CMK (cell line): ENCODE measurements at regions not wholly inside any gene's neighbourhood (a gene's known extent, or its start where the extent isn't known, plus 50 kb on each side); places are given as distances from the start of the nearest gene placed in this dataset.
A peak's percentile ranks its signal among the peaks of the same experiment; 100 is the strongest.
"Not testable (repeated sequence)": the region's sequence is repeated elsewhere in the genome, so short reads cannot be mapped to it uniquely, and the experiment has no call there.

Experiments used
- DNase-seq: peaks from one replicate; pipeline ENCODE4 v3.0.0-alpha.2; 2010; ENCODE audit warnings: low read depth

DNA sequence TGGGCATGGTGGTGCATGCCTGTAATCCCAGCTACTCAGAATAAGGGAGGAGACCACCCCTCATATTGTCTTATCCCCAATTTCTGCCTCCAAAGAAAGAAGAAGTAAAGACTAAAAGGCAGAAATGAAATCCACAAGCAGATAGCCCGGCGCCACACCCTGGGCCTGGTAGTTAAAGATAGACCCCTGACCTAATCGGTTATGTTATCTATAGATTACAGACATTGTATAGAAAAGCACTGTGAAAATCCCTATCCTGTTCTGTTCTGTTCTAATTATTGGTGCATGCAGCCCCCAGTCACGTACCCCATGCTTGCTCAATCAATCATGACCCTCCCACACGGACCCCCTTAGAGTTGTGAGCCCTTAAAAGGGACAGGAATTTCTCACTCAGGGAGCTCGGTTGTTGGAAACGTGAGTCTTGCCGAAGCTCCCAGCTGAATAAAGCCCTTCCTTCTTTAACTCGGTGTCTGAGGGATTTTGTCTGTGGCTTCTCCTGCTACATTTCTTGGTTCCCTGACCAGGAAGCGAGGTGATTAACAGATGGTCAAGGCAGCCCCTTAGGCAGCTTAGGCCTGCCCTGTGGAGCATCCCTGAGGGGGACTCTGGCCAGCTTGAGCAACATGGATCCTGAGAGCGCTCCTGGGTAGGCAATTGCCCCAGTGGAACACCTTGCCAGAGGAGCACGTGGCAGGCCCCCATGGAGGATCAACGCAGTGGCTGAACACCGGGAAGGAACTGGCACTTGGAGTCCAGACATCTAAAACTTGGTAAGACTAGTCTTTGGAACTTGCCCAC lies 188.7 kb upstream of the NDUFV2 start:
- peak; percentile 60 for DNase-seq

DNA sequence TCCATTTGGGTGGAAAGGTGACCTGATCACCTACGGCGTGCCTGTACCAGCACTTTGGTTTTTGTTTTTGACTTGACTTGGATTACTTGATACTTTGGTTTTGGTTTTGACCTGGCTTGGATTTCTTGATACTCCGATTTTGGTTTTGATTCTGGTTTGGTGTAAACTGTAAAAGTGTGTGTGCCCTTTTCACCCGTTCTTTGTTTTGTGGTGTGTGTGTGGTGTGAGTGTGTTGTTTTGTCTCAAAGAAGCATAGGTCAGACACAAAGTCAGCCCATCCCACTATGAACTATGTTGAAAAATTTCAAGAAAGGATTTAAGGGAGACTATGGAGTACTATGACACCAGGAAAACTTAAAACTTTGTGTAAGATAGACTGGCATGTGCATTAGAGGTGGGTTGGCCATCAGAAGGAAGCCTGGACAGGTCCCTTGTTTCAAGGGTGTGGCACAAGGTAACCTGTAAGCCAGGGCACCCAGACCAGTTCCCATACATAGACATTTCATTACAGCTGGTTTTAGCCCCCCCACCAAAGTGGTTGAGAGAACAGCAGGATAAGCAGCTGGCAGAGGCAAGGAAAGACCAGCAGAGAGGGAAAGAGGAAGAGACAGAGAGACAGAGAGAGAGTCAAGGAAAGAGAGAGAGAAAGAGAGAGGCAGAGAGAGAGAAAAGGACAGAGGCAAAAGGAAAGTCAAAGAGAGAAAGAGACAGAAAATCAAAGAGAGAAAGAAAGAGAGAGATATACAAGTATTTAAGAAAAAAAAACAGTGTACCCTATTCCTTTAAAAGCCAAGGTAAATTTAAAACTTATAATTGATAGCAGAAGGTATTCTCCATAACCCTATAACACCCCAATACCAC lies 187.9 kb upstream of the NDUFV2 start:
- not testable (repeated sequence) for DNase-seq

DNA sequence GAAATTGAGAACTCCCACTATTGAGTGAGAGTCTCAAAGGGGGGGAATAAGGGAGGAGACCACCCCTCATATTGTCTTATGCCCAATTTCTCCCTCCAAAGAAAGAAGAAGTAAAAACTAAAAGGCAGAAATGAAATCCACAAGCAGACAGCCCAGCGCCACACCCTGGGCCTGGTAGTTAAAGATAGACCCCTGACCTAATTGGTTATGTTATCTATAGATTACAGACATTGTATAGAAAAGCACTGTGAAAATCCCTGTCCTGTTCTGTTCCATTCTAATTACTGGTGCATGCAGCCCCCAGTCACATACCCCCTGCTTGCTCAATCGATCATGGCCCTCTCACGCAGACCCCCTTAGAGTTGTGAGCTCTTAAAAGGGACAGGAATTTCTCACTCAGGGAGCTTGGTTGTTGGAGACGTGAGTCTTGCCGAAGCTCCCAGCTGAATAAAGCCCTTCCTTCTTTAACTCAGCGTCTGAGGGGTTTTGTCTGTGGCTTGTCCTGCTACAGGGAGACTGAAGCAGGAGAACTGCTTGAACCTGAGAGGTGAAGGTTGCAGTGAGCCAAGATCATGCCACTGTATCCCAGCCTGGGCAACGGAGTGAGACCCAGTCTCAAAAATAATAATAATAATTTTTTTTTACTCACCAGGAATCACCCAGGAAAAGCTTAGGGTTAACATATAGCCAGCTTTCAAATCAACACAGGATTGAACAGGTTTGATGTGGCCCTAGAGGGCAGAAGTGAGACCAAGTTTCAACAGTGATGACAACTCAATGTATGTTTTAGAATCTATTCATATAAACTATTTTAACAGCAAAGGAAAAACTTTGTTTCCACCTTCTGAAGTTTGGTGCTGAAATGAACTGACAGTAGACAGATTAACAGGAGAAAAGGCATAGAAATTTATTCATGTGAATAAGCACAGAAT lies 181.4 kb upstream of the NDUFV2 start:
- DNase-seq: not testable (repeated sequence)

DNA sequence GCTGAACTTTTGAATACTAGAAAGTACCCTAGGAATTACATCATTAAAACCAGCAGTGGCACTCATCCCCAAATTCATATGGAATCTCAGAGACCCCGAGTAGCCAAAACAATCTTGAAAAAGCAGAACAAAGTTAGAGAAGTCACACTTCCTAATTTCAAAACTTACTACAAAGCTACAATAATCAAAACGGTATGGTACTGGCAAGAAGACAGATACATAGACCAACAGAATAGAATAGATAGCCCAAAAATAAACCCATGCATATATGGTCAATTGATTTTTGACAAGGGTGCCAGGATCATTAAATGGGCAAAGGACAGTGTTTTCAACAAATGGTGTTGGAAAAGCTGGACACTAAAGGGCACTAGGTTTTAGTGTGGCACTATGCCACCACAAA lies 176.0 kb upstream of the NDUFV2 start:
- no peak for DNase-seq

DNA sequence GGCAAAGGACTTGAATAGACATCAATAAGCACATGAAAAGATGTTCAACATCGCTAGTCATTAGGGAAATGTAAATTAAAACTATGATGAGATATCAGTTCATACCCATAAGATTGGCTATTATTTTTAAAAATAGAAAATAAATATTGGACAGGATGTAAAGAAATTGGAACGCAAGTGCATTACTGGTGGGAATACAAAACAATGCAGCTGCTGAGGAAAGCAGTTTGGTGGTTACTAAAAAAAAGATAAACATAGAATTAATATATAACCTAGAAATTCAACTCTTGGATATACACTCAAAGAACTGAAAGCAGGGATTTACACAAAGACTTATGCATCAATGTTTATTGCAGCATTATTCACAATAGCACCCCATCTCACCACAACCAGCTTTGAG lies 174.5 kb upstream of the NDUFV2 start:
- DNase-seq: no peak

DNA sequence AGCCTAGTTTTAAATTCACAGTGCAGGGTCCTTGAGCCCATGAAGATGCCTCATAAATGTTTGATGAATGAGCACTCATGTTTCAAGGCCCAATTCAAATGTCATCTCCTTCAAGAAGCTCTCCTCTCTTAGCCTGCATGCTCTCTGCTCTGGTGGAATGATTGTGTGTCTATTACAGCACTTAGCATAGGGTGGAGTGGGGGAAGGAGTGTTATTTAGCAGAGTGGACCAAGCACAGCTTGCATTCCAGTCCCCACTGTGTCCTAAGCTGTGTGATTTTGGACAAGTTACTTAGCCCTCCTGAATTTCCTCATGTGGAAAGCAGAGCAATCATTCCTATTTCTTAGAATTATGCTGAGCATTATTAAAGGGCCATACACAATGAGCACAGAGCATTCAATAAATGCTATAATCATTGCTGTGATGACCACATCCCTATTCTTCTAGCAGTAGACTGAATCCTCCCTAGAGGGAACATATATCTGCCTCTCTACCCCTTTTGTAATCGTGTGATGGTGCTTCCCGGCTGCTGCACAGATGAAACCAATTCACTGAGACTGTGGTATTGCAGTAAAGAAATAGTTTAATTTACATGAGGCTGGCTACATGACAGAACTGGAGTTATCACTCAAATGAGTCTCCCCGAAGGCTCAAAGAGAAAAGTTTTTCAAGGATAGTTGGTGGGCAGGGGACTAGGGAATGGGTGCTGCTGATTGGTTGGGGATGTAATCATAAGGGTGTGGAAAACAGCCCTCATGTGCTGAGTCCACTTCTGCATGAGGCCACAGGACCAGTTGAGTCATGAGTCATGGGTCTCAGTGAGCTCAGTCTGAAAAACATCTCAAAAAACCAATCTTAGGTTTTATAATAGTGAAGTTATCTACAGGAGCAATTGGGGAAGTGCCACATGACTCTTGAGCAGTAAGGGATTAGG lies 173.4 kb upstream of the NDUFV2 start:
- DNase-seq: no peak

DNA sequence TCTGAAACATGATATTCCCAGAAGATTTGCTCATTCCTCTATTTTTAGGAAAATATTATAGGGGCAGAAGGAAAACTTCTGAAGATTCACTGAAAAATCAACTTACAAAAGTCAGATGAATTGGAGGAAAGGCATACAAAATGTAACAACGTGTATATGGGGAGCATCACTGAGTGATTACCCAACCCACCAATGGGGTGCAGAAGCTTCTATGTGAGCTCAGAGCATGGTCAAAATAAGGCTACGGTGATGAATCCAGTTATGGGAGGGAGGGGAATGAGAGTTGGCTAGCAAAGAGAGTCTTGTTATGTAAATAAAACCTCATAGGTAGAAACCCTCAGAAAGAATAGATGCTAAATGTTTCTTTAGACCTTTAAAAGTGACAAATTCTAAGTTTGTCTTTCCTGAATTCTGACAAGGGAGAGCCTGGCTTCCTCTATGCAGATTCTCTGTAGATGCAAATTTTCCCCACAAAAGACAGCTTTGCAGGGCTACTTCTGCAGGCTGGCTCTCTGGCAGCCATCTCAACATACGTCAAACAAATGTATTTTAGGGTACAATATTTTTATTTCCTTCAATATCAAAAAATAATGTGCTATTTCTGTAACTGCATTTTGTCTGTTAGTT lies 171.4 kb upstream of the NDUFV2 start:
- no peak for DNase-seq

DNA sequence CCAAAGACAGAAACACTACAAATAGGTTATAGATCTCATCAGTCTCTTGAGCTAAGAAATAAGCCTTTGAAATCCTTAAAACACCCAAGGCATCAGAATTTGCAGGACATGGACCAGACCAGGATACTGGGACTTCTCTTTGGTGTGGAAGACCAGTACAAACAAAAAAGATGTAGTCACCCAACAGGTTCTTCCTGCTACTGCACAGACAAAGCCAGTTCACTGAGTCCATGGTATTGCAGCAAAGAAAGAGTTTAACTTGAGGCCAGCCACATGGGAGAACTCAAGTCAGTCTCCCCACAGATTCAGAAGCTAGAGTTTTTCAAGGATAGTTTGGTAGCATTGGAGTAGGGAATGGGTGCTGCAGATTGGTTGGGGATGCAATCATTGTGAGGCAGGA lies 169.6 kb upstream of the NDUFV2 start:
- DNase-seq: no peak

DNA sequence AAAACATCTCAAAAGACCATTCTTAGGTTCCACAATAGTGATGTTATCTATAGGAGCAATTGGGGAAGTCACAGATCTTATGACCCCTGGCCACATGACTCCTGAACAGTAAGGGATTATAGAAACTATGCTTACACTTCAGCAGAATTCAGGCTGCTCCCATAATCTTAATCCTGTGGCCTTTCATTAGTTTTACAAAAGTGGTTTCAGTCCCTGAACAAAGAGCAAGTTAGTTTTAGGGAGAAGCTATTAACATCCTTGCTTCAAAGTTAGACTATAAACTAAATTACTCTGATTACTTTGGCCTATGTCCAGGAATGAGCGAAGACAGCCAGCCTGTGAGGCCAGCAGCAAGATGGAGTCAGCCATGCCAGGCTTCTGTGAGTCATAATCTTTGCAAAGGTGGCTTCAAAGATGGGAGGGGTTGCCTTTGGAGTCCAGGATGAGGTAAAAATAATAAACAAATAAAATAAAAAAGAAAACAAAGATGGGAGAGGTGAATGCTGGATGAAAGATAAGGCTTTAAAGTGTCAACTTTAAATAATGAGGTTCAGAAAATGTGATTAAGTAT lies 168.7 kb upstream of the NDUFV2 start:
- DNase-seq: no peak

DNA sequence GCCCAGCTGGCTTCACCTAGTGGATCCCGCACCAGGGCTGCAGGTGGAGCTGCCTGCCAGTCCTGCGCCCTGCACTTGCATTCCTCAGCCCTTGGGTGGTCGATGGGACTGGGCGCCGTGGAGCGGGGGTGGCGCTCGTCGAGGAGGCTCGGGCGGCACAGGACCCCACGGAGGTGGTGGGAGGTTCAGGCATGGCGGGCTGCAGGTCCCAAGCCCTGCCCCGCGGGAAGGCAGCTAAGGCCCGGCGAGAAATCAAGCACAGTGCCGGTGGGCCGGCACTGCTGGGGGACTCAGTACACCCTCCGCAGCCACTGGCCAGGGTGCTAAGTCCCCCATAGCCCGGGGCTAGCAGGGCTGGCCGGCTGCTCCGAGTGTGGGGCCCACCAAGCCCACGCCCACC lies 167.2 kb upstream of the NDUFV2 start:
- DNase-seq: not testable (repeated sequence)

DNA sequence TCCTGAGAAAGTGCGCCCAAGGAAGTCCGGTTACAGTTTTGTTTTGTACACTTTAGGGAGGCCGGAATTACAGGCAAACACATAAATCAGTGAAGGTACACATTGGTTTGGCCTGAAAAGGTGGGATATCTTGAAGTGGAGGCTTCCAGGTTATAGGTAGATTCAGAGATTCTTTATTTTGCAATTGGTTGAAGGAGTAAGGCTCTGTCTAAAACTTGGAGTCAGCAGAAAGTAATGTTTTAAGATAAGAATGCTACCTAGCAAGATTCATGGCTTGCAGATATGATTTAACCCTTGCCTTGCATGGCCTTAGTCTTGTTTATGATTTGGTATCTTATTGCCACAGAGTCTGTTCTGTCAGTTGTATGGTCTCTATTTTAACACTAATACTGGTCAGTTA lies 165.9 kb upstream of the NDUFV2 start:
- no peak for DNase-seq

DNA sequence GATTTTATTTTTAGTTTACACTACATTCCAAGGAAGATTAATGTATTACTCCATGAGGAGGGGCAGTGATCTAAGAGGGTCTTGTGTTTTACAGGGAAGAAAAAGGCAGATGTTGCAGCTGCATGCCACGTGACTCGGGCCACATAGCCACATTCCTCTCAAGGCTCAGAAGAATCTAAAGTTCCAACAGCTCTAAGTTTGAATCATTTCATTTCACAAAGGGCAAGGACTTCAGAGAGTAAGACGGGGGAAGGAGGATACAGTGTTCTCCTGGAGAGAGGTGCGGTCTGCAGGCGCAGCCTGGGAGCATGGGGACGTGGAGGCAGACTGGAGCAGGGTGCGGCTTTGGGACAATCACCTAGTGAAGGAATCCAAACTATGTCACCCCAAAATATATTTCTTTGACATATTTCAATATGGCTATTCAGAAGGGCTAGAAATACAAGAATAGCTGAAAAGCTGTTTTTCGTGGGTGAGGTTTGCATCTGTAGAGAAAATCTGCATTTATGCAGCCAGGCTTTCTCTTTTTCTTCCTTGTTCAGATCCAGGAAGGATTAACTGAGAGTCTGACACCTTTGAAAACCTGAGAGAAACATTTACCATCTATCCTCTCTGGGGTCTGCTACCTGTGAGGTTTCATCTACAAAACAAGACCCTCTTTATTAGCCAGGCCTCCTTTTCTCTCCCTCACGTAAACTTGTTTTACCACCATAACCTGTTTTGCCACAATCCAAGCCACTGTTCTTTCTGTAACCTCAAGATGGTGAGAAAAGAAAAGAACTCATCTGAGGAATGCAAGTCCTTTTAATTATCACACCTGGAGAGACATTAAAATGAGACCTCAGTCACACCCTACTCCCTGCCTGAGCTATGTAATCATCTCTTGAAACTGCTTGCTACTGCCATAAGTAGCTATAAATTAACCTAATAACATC lies 165.1 kb upstream of the NDUFV2 start:
- DNase-seq: no peak

DNA sequence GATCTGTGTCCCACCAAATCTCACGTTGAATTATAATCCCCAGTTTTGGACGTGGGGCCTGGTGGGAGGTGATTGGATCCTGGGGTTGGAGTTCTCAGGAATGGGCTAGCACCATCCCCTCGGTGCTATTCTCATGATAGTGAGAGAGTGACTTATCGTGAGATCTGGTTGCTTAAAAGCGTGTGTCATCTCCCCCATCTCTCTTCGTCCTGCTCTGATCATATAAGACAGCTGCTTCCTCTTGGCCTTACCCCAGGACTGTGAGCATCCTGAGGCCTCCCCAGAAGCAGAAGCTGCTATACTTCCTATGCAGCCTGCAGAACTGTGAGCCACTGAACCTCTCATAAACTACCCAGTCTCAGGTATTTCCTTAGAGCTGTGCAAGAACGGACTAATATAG lies 163.7 kb upstream of the NDUFV2 start:
- peak; percentile 79 for DNase-seq

DNA sequence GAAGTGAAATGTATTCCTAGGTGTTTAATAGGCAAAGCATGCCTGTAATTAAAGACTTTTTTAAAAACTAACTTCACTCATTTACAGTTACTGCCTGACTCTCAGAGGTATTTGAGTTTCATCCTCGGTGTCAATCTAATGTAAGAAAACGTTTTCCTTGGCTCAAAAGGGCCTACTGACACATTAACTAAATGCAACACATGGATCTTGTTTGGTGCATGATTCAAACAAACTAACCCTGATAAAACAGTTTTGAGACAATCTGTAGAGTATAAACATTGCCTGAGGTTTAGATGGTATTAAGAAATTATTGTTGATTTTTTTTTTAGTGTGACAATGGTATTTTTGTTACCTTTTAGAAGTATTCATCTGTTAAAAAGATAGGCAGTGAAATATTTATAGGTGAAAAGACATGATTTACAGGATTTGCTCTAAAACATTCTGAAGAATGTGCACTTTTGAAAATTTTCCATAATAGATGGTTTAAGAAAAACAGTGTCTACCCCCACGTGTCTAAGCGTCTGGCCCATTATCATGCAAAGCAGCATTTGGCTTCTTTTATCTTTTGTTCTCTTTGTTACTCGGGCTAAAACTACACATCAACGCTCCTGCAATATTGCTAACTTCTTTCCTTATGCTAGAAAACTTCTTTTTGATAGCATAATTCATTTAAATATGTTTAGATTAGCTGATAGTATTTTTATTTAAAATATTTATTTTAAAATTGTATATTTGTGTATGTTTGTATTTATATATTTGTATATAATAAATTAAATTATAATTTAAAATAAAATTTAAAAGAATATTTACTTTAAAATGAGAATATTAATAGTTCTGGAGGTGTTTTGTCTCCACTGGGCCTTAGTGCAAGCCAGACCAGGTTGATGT lies 160.2 kb upstream of the NDUFV2 start:
- no peak for DNase-seq

DNA sequence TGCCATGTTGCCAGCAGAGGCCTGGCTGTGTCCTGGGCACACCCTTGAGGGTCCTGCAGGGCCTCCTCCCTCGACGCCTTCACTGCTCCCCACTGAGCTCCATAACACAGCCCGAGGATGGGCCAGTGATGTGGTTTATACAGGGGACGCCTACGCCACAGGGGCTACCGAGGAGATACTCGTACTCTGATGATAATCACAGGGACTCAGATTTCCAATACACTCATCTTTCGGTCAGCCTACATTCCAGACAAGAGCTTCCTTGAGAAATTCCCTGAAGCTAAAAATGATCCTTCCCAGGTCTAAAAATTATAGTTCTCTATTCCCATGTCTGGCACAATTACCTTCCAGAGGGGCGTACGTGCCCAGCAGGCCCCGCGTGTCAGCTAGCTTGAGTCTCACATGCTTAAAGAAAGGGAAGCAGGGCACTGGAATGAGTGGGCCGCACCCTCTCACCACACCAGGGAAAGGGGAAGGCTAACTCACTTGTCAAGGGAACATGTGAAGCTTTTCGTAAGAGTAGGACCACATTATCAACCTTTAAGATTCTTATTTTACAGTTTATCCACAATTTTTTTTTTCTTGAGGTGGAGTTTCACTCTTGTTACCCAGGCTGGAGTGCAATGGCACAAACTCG lies 159.5 kb upstream of the NDUFV2 start:
- DNase-seq: peak; percentile 38

DNA sequence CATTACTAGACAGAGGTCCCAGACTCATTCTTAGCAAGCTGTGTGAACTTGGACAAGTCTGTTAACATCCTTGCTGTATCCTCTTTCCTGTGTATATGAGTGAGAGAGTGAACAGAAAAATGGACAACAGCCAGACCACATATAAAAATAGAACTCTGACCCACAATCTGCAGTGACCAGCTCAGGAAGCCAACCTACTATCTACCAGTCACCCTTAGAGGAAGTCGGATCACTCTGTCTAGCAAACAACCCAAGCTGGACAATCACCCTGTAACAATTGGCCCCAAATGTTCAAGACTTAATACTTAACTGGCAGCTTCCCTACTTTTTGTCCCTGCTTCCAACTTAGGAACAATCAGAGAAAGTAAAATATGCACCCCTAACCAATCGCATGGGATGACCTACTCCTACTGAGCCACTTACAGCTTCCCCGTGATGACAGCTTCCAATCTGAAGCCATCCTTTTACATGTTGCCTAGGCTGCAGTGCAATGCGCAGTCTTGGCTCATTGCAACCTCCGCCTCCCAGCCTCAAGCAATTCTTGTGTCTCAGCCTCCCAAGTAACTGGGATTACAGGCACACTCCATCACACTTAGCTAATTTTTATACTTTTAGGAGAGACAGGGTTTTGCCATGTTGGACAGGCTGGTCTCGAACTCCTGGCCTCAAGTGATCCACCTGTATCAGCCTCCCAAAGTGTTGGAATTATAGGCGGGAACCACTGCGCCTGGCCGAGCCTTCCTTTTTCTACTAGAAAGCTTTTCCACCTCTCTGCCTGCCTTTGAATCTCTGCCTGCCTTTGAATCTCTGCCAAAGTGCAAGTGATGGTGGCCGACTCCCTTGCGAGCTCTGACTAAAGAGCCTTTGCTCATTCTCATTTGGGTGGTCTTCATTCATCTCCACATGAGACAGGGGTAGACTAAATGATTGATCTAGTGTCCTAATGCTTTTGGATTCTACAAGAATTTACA lies 158.3 kb upstream of the NDUFV2 start:
- DNase-seq: peak; percentile 35
